Transverse colon (tissue), 4 donors: ENCODE measurements at regions not wholly inside any gene's neighbourhood (a gene's known extent, or its start where the extent isn't known, plus 50 kb on each side); places are given as distances from the start of the nearest gene placed in this dataset.

Source experiments
- DNase-seq: peaks from one replicate; pipeline ENCODE4 v3.0.0-alpha.2; 2019
- H3K27ac ChIP-seq, 4 donors: fragments of 200-600 bp; sonication (generic); 2 replicates each; pipeline ENCODE4 v1.5.1; 2016 to 2018; ENCODE audit warnings: inconsistent platforms in 4 of 4
- H3K27me3 ChIP-seq: fragments of 200-600 bp; sonication (generic); 2 replicates; pipeline ENCODE4 v1.5.1; 2017; ENCODE audit warnings: inconsistent platforms
- H3K36me3 ChIP-seq, 4 donors: fragments of 200-600 bp; sonication (generic); 2 replicates each; pipeline ENCODE4 v1.5.1; 2017 to 2019; ENCODE audit warnings: inconsistent platforms in 4 of 4
- H3K4me1 ChIP-seq, 4 donors: fragments of 200-600 bp; sonication (generic); 2 replicates each; pipeline ENCODE4 v1.5.1; 2017 to 2020; ENCODE audit warnings: inconsistent platforms in 4 of 4
- H3K4me3 ChIP-seq, 4 donors: fragments of 200-600 bp; sonication (generic); 1 replicate in 1 of 4; 2 replicates in 3 of 4; pipeline versions ENCODE4 v1.5.1 to v1.6.1; 2017 to 2019; ENCODE audit warnings: inconsistent platforms in 4 of 4
- H3K9me3 ChIP-seq, 2 donors: fragments of 200-600 bp; sonication (generic); 2 replicates each; pipeline ENCODE4 v1.5.1; 2017 to 2019; ENCODE audit warnings: inconsistent platforms in 2 of 2
- EP300 ChIP-seq: sonication (generic); formaldehyde crosslinking; IDR thresholded peaks from one replicate; pipeline ENCODE4 v1.6.1; 2017; ENCODE audit warnings: antibody characterized with exemption, low read depth
- POLR2A ChIP-seq: fragments of 450-650 bp; IDR thresholded peaks from one replicate; pipeline ENCODE4 v1.6.1; 2016; ENCODE audit warnings: antibody characterized with exemption, mild to moderate bottlenecking, moderate library complexity
- POLR2AphosphoS5 ChIP-seq, 3 donors: sonication (generic); formaldehyde crosslinking; IDR thresholded peaks; one replicate each; pipeline ENCODE4 v1.6.1; 2016; ENCODE audit warnings: antibody characterized with exemption in 3 of 3
- WGBS, 2 donors: methylation state at CpG; one replicate each; pipeline ENCODE4 v1.1.5; 2018; ENCODE audit warnings: low coverage in 1 of 2; 5-methylcytosine and 5-hydroxymethylcytosine counted together
- in situ Hi-C, 4 donors: fragments of 200-750 bp; cut with MboI; loops; one replicate each; pipeline versions ENCODE4 v1.15.0 to v1.15.1; 2017; ENCODE audit warnings: low sequenced_read_pairs in 3 of 4, low pct_ligation_motif_present in 1 of 4, low pct_unique_long_range_greater_than_20kb in 1 of 4
- intact Hi-C: fragments of 100-400 bp; cut with DNase I; formaldehyde crosslinking; loops from one replicate; pipeline ENCODE4 v1.15.1; 2023; ENCODE audit warnings: low total_unique reads
- TF ChIP-seq, protein P1 (sequence below), 5 experiments: fragments of 200-600 bp in 3 of 5; fragments of 450-650 bp in 2 of 5; sonication (generic) in 3 of 5; IDR thresholded peaks; 1 replicate in 2 of 5; 2 replicates in 3 of 5; pipeline ENCODE4 v1.5.1; 2016 to 2017; ENCODE audit warnings: antibody characterized with exemption in 5 of 5, inconsistent platforms in 3 of 5, mild to moderate bottlenecking in 2 of 5, moderate library complexity in 1 of 5

DNA sequence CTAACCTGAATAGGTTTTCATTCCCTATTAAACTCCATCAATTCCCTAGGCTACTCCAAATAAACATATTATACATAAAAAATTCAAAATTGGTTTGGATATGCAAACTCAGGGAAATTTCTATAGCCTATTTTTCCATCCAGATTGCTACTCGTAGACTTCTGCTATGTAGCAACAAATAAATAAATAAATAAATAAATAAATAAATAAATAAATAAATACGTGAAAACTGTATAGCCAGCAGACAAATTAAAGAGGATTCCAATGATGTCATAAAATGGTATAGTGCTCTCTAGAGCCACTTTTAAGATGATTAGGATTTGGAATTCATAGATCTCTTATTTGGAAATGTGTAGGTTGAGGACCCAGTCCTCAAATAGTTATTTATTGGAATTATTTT lies 1193.2 kb upstream of the NUDT12 start:
- H3K27me3 ChIP-seq = no peaks in the 10 kb centered on the region
- no peak overlapping the region for H3K4me3 ChIP-seq
- WGBS, 2 donors = 84 to 92% methylated on average over 2 of the region's 2 CpGs
- no peak for DNase-seq
- in situ Hi-C loops (no loop called here), intact Hi-C loops (no loop called here)
- H3K36me3 ChIP-seq = no peaks in the 10 kb centered on the region
- TF ChIP-seq, protein P1, sequence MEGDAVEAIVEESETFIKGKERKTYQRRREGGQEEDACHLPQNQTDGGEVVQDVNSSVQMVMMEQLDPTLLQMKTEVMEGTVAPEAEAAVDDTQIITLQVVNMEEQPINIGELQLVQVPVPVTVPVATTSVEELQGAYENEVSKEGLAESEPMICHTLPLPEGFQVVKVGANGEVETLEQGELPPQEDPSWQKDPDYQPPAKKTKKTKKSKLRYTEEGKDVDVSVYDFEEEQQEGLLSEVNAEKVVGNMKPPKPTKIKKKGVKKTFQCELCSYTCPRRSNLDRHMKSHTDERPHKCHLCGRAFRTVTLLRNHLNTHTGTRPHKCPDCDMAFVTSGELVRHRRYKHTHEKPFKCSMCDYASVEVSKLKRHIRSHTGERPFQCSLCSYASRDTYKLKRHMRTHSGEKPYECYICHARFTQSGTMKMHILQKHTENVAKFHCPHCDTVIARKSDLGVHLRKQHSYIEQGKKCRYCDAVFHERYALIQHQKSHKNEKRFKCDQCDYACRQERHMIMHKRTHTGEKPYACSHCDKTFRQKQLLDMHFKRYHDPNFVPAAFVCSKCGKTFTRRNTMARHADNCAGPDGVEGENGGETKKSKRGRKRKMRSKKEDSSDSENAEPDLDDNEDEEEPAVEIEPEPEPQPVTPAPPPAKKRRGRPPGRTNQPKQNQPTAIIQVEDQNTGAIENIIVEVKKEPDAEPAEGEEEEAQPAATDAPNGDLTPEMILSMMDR (IDR thresholded peaks at IDR 0.05) = no peak
- TF ChIP-seq POLR2A (no peak), EP300 (no peak), POLR2AphosphoS5 (IDR thresholded peaks at IDR 0.05) (no peak)
- H3K27ac ChIP-seq = no peak overlapping the region
- H3K9me3 ChIP-seq = no peaks in the 10 kb centered on the region
- no peaks in the 10 kb centered on the region for H3K4me1 ChIP-seq

DNA sequence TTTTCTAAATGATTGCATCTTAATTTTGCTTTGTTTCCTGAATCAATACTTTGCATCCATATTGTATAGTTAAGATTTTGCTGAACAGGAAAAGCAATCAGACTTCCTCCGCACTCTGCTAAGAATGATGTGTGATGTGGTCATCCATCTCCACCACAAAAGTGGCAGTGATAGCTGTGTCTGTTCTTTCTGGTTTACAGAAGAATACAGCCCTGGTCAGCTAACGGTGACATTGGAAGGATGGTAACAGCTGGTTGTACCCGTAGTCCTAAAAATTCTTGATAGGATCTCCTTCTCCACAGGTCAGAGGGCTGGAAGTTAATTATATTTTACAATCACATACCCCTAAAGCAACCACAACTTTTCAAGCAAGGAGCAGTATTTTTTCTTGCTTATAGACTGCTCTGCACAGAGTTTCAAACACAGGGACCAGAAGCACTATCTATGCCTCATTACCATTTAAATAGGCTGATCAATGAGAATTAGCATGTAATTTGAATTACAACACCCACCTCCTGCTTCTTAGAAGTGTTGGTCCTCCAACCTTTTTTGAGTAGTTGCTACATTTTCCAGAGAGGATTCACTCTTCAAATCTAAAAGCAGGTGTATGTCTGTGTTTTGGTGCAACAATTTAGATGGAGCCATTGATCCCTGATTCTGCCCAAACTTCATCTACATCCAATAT lies 1191.9 kb upstream of the NUDT12 start:
- Histone ChIP-seq H3K36me3 (no peaks in the 10 kb centered on the region), H3K9me3 (no peaks in the 10 kb centered on the region), H3K4me1 (no peaks in the 10 kb centered on the region), H3K4me3 (no peak overlapping the region), H3K27ac (no peak overlapping the region), H3K27me3 (no peaks in the 10 kb centered on the region)
- WGBS, 2 donors = 78 to 83% methylated on average over 3 of the region's 3 CpGs
- intact Hi-C loops (no loop called here), in situ Hi-C loops (no loop called here)
- DNase-seq = no peak
- TF ChIP-seq, protein P1 (IDR thresholded peaks at IDR 0.05) = no peak
- TF ChIP-seq EP300 (no peak), POLR2AphosphoS5 (IDR thresholded peaks at IDR 0.05) (no peak), POLR2A (no peak)

DNA sequence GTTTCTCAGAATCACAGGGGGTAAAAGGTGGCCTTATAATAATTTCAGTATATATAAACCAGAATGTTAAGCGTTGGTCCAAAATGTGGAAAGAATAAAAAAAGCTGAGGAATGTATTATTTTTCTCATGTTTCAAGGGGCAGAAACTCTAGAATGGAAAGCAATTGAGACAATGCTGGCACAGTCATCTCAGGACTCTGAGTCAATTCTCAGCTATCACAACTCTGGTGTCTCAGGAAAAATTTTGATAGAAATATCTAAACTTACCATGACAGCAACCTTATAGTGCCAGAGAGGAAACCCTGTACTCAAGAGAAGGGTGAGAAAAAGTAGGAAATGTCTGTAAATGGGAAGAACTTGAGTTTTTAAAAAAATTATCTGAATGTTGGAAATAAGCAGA lies 1189.4 kb upstream of the NUDT12 start:
- DNase-seq = no peak
- intact Hi-C loops (no loop called here), in situ Hi-C loops (no loop called here)
- H3K4me3 ChIP-seq = no peak overlapping the region
- no peaks in the 10 kb centered on the region for H3K27me3 ChIP-seq
- H3K27ac ChIP-seq = no peak overlapping the region
- WGBS, 2 donors = 86 to 97% methylated on average over 1 of the region's 1 CpG
- H3K36me3 ChIP-seq = no peaks in the 10 kb centered on the region
- H3K9me3 ChIP-seq = no peaks in the 10 kb centered on the region
- TF ChIP-seq, protein P1 (IDR thresholded peaks at IDR 0.05) = no peak
- TF ChIP-seq POLR2A (no peak), POLR2AphosphoS5 (IDR thresholded peaks at IDR 0.05) (no peak), EP300 (no peak)
- no peaks in the 10 kb centered on the region for H3K4me1 ChIP-seq

DNA sequence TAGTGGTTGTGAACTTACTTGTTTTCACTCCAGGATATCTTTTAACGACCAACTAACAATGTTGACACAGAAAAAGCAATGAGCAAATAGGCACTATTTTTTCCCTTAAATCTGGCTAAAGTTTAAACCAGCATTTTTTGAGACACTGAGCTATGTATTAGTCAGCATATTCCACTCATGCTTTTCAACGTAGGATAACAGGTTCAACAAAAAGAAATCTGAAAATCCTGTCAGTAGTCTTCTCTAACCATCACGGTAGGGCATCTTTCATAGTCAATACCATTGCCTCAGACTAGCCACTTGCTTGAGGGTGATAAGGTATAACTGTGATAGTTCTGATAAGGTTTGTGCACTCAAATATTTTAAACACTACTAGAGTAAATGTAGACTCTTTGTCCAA lies 1177.3 kb upstream of the NUDT12 start:
- Histone ChIP-seq H3K4me3 (no peak overlapping the region), H3K36me3 (no peaks in the 10 kb centered on the region), H3K9me3 (no peaks in the 10 kb centered on the region), H3K27me3 (no peaks in the 10 kb centered on the region), H3K27ac (no peak overlapping the region), H3K4me1 (no peaks in the 10 kb centered on the region)
- DNase-seq = no peak
- TF ChIP-seq POLR2A (no peak), EP300 (no peak), POLR2AphosphoS5 (IDR thresholded peaks at IDR 0.05) (no peak)
- TF ChIP-seq, protein P1 (IDR thresholded peaks at IDR 0.05) = no peak
- intact Hi-C loops = loop anchor here (10.0 kb wide), 1 partner anchor 185 kb away; no protein-coding TSS in a partner anchor
- in situ Hi-C loops = no loop called here
- WGBS, 2 donors = 41 to 54% methylated on average over 3 of the region's 3 CpGs
